M059J (cell line): ENCODE measurements at regions not wholly inside any gene's neighbourhood (a gene's known extent, or its start where the extent isn't known, plus 50 kb on each side); places are given as distances from the start of the nearest gene placed in this dataset.

Experiments used
- DNase-seq: peaks from one replicate; pipeline ENCODE4 v3.0.0-alpha.2; 2012; ENCODE audit warnings: low read depth

DNA sequence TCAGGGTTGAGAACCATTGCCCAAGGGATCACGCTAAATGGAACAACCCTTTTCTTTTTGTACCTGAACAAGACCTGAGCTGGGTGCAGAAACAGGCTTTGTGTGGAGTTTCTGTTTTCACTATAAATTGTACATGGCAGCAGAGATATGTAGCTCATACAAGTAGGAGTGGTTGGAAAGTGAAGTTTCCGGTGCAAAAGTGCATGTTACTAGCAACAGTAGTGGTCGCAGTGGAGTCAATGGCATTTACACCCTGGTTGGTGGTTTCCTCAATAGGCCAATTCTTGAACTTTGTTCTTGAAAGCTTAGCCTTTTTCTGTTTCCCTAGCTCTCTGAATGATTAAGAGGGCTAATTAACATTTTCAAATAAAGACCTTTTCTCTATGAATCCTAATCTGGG, 170.7 kb downstream of the NEBL start:
- no peak for DNase-seq

DNA sequence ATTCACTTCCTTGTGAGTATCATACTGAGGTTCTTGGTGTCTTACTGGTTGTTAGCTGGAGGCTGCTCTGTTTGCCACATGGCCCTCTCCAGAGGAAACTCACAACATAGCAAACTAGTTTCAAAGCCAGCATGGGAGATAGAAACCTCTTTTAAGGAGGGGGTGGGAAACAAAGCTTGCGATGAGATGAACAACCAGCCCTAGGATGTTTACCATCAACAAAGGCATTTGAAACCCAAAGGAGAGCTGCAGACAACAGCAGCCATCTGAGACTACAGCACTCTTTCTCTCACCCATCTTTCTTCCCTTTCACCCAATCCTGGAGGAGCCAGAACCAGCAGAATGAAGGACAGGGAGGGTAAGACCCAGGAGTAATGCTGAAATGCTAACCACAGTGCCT, 182.1 kb downstream of the NEBL start:
- no peak for DNase-seq

DNA sequence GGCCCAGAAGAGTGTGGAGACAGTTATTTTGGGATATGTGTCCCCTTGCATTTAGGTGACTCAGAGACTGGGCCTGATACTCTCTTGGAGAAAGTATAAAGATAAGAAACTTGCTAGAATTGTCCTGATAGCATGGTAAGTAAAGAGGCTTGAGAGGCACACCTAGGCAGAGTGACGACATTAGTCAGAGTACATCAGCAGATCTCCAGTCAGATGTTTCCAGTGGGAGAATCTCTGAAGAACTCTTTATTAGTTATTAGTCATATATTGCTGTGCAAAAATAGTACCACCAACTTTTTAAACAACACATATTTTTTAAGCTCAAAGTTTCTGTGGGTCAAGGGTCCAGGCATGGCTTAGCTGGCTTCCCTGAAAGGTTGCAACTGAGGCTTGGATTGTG, 182.6 kb downstream of the NEBL start:
- DNase-seq = peak; percentile 1

DNA sequence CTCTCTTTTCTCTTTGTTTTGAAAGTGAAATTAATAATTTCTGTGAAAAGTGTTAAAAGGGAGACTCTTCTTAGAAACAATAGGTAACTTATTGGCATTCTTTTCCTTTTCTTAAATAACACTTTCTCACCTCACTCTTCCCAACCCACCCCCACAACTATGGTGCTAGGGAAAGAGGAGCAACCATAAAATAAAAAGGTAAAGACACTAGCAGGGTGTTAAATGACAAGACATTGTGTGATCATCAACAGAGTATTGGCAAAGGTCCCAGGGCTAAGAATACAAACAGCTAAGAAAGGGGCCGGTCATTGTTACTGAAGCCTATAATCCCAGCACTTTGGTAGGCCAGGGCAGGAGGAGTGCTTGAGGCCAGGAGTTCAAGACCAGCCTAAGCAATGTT, 183.7 kb downstream of the NEBL start:
- no peak for DNase-seq

DNA sequence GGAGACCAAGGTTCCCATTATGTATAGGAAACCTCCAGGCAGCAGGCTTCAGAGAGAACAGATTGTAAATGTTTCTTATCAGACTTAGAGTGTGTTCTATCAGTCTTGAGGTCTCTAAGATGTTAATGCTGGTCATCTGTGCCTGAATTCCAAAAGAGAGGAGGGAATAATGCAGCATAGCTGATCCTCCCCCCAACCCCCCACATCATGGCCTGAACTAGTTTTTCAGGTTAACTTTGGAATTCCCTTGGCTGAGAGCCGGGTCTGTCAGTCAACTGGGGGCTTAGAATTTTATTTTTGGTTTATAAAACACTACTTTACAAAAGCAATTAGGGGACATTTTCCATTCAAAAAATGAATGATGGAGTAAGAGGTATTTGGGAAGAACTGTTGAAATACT, 184.3 kb downstream of the NEBL start:
- DNase-seq = no peak

DNA sequence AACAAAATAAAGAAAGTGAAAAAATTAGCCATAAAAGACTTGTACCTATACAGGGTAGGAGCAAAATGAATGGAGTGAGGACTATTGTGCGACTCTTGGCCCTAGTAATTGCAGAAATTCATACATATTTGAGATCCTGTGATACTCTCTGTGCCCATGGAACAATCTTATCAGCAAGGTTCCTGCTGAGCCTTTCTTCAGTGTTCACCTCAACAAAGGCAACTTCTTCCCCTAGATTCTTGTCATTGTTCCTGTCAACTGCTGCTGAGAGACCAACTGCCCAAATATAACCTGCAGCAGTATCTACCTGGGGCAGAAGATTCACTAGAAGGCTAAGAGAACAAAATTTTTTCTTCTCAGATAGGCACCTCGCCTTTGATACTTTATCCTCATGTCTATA, 187.4 kb downstream of the NEBL start:
- DNase-seq = no peak

DNA sequence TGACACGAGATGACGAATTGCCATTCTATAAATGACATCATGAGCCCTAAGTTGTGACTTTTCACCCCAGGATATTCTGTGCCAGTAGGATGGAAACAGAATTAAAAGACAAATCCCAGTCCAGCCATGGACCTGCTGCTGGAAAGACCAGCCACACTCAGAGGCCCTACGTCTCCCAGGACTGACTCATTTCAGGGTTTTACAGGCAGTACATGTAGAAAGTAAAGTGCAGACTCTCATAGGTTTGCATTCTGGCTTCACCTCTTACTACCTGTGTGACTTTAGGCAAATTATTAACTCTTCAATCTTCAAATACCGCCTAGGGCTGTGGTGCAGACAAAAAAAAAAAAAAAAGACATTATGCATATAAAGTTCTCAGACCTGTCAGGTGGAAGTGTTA, 188.8 kb downstream of the NEBL start:
- DNase-seq = no peak

DNA sequence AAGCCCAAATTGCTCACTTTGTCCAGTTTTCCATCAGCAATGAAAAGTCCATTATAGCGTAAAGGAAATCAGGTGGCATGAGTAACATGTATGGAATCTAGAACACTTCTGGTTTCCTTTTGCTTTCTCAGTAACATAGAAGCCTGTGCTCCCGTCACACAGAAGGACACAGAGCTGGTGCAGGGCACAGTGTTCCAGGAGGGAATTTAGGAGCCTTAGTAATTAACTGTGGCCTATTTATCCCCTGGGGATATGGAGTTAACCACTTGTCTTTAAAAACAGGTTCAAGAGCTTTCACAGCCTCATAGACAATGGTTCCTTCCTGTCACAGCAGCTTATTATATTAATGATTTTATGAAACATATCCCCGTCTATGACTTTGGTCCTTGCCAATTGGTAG, 189.9 kb downstream of the NEBL start:
- DNase-seq = peak; percentile 5

DNA sequence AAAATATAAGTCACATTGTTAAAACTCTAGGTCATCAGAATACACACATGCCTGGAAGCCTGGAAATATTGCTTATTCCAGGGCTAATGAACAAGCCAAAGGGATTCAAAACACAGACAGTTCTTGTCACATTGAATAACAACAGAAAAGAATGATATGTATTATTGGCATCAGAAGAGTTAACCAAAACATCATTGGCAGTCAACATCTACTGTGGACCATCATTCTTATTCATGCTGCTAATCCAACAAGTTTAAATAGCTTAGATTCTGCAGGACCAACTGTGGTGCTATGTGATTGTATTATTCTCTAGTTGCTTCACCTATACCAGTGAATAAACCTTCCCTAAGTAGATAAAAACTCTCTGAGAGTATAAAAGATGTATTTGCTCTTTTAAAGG, 198.3 kb downstream of the NEBL start:
- DNase-seq = no peak

DNA sequence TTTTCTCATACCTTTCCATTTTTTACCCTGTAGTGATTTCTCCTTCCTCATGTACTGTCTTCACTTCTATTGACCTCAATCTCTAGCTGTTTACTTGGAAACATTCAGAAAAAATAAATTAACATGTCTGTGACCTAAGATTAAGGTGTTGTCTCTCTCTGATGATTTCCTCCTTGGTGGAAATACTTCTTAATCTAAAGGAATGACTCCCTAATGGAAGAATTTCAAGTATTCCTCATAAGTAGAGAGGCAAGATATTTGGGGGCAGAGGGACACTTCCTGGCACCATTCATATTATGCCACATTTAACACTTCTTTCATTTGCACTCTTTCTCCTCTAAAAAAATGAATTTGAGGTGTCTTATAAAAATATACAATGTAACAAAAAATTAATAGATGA, 202.8 kb downstream of the NEBL start:
- DNase-seq = no peak

DNA sequence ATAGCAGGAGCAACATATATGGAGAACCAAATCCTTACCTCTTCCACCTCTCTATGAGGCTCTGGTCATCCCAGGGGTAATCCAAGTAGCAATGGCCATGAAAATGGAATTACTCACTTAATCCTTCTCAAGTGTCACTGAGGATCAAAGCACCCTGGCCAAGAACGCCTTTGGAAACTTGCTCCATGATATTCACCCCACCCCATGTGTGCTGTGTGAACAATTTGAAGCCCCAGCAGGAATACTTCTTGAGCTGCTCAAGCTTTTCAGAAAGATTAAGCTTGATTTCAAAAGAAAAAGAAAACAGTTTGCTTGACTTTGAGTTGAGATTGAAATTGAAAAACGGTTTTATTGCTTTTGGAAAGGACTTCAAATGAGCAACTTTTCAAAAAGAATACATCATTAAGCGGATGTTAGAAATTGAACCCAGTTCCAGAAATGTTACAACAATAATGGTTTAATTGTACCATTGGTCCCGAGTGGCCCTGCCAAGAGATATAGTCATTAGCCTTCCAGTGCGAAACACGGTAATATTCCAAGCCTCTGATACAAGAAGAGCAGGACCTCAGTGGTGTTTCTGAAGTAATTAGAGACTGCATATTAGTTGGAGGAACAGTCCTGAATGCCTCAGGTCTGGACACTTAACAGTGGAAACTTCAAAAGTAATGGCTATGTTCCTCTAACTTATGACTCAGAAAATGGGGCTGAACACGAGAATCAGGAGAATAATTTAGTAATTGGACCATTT, 208.1 kb downstream of the NEBL start:
- no peak for DNase-seq

DNA sequence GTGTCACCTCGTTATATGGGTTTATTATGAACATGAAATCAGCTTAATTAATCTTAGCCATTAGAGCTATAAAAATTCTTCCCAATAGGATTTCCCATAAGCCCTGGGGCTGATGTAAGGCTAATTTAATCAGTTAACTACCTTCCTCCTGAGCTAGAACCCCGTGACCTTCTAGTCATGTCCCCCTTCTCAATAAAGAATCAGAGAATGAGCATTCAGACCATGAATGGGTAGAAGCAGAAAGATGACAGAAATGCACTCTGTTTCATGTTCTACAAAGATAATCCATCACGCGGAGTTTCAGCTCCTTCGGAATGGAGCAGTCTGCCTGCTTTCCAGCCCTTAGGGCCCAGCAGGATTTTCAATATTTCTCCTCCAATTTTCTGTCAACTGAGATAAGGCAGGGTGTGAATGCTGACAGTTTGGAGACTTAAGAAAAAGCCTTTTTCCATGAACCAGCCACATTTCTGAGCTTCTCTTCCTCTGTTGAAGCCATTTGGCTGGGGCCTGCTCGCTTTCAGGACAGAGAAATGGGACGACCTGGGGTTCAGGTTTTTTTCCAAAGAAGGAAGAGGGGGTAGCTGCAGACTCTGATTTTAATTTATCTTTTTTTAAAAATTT, 211.0 kb downstream of the NEBL start:
- DNase-seq = no peak

DNA sequence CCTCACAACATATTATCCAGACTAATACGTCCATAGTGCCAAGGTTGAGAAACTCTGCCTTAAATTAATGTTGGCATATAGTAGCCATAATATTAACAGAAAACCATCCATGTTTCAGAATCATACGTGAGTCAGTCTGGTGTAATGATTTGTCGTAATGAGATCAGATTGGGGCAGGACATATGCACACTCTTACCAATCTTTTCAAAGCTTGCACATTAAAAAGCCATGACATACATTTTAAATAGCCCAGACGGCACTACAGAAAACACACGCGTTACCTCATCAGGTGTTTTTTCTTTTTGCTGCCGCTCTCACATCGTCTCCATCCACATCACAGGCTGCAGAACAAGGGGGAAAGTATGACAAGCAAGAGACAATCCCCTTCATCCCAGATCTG, 211.6 kb downstream of the NEBL start:
- no peak for DNase-seq

DNA sequence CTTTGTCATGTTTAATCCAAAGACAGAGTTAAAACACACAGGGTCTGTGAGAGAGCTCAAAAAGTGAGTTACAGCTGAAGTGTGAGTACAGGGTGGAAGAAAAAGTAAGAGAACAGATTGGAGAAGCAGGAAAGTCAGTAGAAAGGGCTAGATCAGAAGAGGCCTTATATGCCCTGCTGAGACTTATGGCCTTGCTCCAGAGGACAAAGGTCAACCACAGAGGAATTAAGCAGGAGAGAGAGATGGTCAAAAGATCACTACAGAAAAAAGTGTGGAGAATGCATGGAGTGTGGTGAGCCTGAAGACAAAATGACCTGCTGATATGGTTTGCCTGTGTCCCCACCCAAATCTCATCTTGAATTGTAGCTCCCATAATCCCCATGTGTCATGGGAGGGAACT, 213.8 kb downstream of the NEBL start:
- DNase-seq = no peak

DNA sequence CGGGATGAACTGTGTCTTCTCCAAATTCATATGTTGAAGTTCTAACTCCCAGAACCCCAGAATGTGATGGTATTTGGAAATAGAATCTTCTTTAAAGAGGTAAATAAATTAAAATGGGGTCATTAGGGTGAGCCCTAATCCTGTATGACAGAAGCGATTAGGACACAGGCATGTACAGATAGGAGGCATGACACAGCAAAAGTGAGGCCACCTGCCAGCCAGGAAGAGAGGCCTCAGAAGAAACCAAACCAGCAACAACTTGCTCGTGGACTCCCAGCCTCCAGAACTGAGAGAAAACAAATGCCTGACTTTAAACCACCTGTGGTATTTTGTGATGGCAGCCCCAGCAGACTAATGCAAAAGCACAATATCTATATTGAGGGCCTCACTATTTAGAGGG, 214.3 kb downstream of the NEBL start:
- no peak for DNase-seq

DNA sequence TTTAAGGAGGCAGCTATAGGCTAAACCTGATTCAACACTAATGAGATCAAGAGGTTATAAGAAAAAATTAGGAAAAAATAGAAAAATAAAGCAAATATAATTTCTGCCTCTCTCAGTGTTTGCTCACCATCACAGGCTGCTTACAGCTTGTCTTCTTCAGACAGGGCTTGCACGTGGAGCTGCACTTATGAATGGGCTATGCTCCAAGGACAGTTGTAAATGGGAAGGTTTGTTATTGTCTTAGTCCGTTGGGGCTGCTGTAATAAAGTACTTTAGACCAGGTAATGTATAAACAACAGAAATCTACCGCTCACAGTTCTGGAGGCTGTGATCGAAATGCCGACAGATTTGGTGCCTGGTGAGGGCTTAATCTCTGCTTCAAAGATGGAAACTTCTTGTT, 219.8 kb downstream of the NEBL start:
- no peak for DNase-seq

DNA sequence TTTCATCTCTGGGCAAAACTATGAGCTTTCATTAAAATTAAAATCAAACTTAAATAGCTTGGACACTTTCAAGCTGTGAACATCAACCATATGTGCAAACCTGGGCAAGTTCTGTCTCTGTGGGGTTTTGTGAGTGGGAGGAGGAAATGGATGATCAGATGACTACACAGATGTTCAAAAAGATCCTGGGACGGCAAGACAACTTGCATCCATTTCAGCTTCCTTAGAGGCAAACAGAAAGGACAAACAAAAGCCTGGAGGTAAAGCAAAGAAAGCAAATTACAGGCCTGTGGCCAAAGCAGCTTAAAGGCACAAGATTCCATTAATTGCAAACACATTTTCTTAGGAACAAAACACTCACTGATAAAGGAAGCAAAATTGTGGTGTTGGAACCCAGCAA, 222.2 kb downstream of the NEBL start:
- DNase-seq = no peak

DNA sequence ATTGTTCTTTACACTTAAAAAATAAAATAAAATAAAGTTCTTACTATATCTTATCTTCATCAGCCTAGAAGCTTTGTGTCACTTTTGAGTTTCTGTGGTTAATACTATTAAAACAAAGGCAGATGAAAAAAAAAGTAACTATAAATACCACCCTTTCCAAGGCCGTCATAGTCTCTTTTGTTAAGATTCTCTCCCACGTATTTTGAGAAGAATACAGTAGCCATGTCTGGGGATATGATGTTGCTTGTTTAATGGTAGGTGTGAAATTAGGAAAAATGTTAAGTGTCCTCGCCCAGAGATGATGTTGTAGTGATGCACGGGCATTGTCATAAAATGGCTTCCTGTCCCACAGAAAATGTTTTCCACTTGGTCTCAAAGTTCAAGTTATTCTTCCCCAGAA, 223.9 kb downstream of the NEBL start:
- no peak for DNase-seq

DNA sequence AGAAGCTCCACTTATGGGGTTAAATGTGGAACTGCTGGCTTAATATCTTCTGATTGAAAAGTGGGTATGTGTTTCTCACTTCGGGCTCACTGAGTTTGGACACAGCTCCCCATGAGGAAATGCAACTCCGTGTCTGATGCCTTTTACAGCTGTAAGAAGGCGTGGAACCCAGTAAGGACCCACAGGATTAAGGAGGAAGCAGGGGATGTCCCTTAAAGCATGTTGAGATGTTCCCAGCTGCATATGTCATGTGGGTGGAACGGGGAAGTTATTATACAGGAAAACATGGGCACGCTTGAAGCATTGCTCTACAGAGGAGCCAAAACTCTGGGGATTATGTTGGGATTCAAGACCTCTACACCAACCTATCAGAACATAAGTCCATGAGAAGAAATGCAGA, 224.4 kb downstream of the NEBL start:
- DNase-seq = no peak

DNA sequence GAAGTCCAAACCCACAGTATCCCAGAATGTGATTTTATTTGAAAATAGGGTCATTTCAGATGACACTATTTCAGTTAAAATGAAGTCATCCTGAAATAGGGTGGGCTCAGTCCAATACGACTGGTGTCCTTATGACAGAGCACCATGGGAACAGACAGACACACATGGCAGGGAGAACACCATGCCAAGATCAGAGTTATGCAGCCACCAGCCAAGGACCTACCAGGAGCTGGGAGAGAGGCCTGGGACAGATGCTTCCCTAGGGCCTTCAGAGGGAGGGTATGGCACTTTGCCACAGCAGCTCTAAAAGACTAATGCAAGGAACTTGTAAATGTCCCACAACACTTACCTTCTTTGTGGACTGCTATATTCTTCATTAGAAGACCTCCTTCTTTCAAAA, 226.5 kb downstream of the NEBL start:
- no peak for DNase-seq

DNA sequence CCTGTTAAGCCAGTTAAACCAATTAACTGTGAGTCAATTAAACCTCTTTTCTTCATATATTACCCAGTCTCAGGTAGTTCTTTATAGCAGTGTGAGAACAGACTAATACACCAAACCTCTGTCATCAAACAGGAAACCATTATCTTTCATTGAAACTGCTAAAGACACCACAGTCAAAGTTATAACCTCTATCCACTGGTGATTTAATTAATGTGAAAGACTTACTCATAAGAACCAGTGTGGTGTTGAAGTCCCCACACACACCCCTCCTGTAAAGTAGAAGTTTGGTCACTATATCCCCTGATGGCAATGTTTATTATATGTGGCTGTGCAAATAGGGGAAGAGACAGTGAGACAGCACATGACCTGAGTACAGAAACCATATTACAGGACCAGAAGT, 228.1 kb downstream of the NEBL start:
- DNase-seq = no peak

DNA sequence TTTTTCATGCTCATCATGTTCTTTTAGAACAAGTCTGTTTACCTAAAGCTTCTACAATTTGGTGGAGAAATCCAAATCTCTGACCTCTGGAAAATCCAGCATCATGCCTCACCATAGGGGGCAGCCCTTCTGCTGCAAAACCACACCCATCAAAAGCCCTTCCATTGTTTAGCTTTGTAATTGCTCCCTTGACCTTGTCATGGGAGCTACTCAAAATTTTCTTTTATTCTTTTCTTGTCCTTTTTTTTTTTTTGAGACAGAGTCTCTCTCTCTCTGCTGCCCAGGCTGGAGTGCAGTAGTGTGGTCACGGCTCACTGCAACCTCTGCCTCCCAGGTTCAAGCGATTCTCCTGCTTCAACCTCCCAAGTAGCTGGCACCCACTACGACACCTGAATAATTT, 234.4 kb downstream of the NEBL start:
- DNase-seq = no peak

DNA sequence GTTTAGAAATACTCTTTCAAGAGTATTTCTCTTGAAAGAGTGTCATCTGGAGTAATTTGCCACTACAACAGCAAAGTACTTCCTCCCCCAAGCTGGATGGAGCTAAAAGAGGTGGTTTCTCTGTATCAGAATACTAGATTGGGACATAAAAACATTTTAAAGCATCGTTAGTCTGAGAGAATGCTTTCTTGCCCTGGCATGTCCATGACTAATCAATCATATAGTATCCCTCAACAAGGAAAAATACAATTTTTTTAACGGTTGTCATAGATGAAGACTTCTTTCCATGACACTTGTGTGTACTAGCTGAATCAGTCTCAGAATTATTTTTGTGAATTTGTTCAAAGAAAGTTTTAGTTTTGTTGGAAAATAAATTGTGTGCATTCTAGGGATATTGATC, 237.9 kb downstream of the NEBL start:
- no peak for DNase-seq

DNA sequence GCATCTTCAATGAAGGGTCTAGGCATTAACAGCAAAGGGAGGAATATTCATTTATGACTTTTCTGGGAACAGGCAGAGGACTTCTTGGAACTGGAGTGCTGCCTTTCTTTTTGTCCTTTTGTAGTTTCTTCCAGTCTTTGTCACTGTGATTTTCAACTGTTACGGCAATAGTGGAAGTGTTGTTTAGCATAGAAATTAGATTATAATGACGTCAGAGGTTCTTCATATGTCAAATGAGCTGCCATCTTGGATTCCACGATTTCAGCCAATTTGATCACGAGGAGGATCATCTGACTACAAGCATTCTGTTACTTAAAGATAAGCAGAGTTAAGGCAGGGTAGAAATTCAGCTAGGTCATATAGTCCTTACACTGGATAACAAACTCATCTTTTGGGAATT, 239.0 kb downstream of the NEBL start:
- no peak for DNase-seq
